Liver (tissue), 8 donors: ENCODE measurements at regions not wholly inside any gene's neighbourhood (a gene's known extent, or its start where the extent isn't known, plus 50 kb on each side); places are given as distances from the start of the nearest gene placed in this dataset.

Experiments
- DNase-seq: peaks from one replicate; pipeline ENCODE4 v3.0.0-alpha.2; 2017; ENCODE audit warnings: low spot score
- H3K27ac ChIP-seq, 2 donors: one replicate each; pipeline ENCODE4 v1.7.0; 2013; ENCODE audit warnings: inconsistent platforms in 2 of 2, low read length in 2 of 2, control low read depth in 1 of 2, low read depth in 1 of 2, mild to moderate bottlenecking in 1 of 2
- H3K27me3 ChIP-seq, 4 donors: one replicate each; pipeline versions ENCODE4 v1.6.1 to v1.7.0; 2013; ENCODE audit warnings: low read length in 3 of 4, inconsistent platforms in 1 of 4, mild to moderate bottlenecking in 1 of 4, moderate library complexity in 1 of 4; ENCODE audit not compliant: control insufficient read depth in 4 of 4, insufficient read depth in 4 of 4
- H3K36me3 ChIP-seq, 4 donors: one replicate each; pipeline versions ENCODE4 v1.6.1 to v1.7.0; 2013; ENCODE audit warnings: low read length in 3 of 4, mild to moderate bottlenecking in 3 of 4, low read depth in 1 of 4, moderate library complexity in 1 of 4; ENCODE audit not compliant: control insufficient read depth in 4 of 4, insufficient read depth in 3 of 4
- H3K4me1 ChIP-seq, 4 donors: one replicate each; pipeline versions ENCODE4 v1.6.1 to v1.7.0; 2013; ENCODE audit warnings: low read length in 3 of 4, mild to moderate bottlenecking in 3 of 4, moderate library complexity in 1 of 4; ENCODE audit not compliant: control insufficient read depth in 4 of 4, insufficient read depth in 4 of 4
- H3K4me3 ChIP-seq, 3 donors: one replicate each; pipeline versions ENCODE4 v1.6.1 to v1.7.0; 2013; ENCODE audit warnings: low read length in 3 of 3, control low read depth in 1 of 3, low read depth in 1 of 3, mild to moderate bottlenecking in 1 of 3
- H3K9ac ChIP-seq, 2 donors: one replicate each; pipeline ENCODE4 v1.7.0; 2013; ENCODE audit warnings: low read length in 2 of 2, mild to moderate bottlenecking in 2 of 2, moderate library complexity in 2 of 2, control low read depth in 1 of 2, low read depth in 1 of 2
- H3K9me3 ChIP-seq, 4 donors: one replicate each; pipeline versions ENCODE4 v1.6.1 to v1.7.0; 2013; ENCODE audit warnings: low read length in 3 of 4; ENCODE audit not compliant: control insufficient read depth in 4 of 4
- ATF3 ChIP-seq: IDR thresholded peaks from 2 replicates; pipeline ENCODE4 v1.6.1; 2016; ENCODE audit warnings: antibody characterized with exemption
- CTCF ChIP-seq: fragments of 150-350 bp; IDR thresholded peaks from 2 replicates; pipeline ENCODE4 v1.5.1; 2017; ENCODE audit warnings: improper control_type of control experiment, low read depth, low read length; ENCODE audit not compliant: missing input control
- EGR1 ChIP-seq, 2 donors: IDR thresholded peaks; 2 replicates each; pipeline ENCODE4 v1.6.1; 2016 to 2018; ENCODE audit warnings: antibody characterized with exemption in 2 of 2, low read depth in 2 of 2
- FOXA1 ChIP-seq: IDR thresholded peaks from 2 replicates; pipeline ENCODE4 v1.6.1; 2016; ENCODE audit warnings: antibody characterized with exemption
- FOXA2 ChIP-seq: IDR thresholded peaks from 2 replicates; pipeline ENCODE4 v1.6.1; 2016; ENCODE audit warnings: antibody characterized with exemption
- GABPA ChIP-seq, 2 donors: IDR thresholded peaks in 1 of 2; conservative IDR thresholded peaks in 1 of 2; 2 replicates each; pipeline ENCODE4 v1.6.1; 2016; ENCODE audit warnings: antibody characterized with exemption in 2 of 2, mild to moderate bottlenecking in 1 of 2, moderate library complexity in 1 of 2
- HNF4A ChIP-seq, 2 donors: conservative IDR thresholded peaks; 2 replicates each; pipeline ENCODE4 v1.6.1; 2016; ENCODE audit warnings: antibody characterized with exemption in 2 of 2, mild to moderate bottlenecking in 2 of 2
- HNF4G ChIP-seq: IDR thresholded peaks from 2 replicates; pipeline ENCODE4 v1.6.1; 2016; ENCODE audit warnings: antibody characterized with exemption
- JUND ChIP-seq, 2 donors: IDR thresholded peaks; 2 replicates each; pipeline ENCODE4 v1.6.1; 2016; ENCODE audit warnings: antibody characterized with exemption in 2 of 2
- MAX ChIP-seq: IDR thresholded peaks from 2 replicates; pipeline ENCODE4 v1.6.1; 2016; ENCODE audit warnings: antibody characterized with exemption
- NR2F2 ChIP-seq: IDR thresholded peaks from 2 replicates; pipeline ENCODE4 v1.6.1; 2016; ENCODE audit warnings: antibody characterized with exemption
- RAD21 ChIP-seq, 2 donors: IDR thresholded peaks; 2 replicates each; pipeline ENCODE4 v1.6.1; 2016; ENCODE audit warnings: antibody characterized with exemption in 2 of 2, mild to moderate bottlenecking in 2 of 2
- REST ChIP-seq: IDR thresholded peaks from 2 replicates; pipeline ENCODE4 v1.6.1; 2016; ENCODE audit warnings: antibody characterized with exemption, mild to moderate bottlenecking
- RXRA ChIP-seq, 2 donors: IDR thresholded peaks; 2 replicates each; pipeline ENCODE4 v1.6.1; 2017 to 2018; ENCODE audit warnings: antibody characterized with exemption in 2 of 2, mild to moderate bottlenecking in 1 of 2
- SP1 ChIP-seq: IDR thresholded peaks from 2 replicates; pipeline ENCODE4 v1.6.1; 2018; ENCODE audit warnings: antibody characterized with exemption, mild to moderate bottlenecking
- TAF1 ChIP-seq: conservative IDR thresholded peaks from 2 replicates; pipeline ENCODE4 v1.6.1; 2016; ENCODE audit warnings: antibody characterized with exemption, mild to moderate bottlenecking
- YY1 ChIP-seq: IDR thresholded peaks from 2 replicates; pipeline ENCODE4 v1.6.1; 2016; ENCODE audit warnings: antibody characterized with exemption, mild to moderate bottlenecking
- ZBTB33 ChIP-seq: IDR thresholded peaks from 2 replicates; pipeline ENCODE4 v1.6.1; 2016; ENCODE audit warnings: antibody characterized with exemption
- WGBS: extraction: QIAGEN DNeasy Blood & Tissue Kit; methylation state at CpG from one replicate; pipeline ENCODE4 v1.1.7; 2013; 5-methylcytosine and 5-hydroxymethylcytosine counted together
- donor health status: healthy.
- donor health status: healthy.
- donor health status: healthy.
- donor health status: healthy.
- donor health status: healthy.

- Histone ChIP-seq H3K27me3 (no peaks in the 10 kb centered on the region), H3K27ac (no peak overlapping the region), H3K4me1 (no peaks in the 10 kb centered on the region), H3K9me3 (no peaks in the 10 kb centered on the region), H3K36me3 (no peaks in the 10 kb centered on the region), H3K9ac (no peak overlapping the region), H3K4me3 (no peak overlapping the region)
- no peak for TF ChIP-seq ZBTB33
- no peak for TF ChIP-seq GABPA (IDR thresholded peaks at IDR 0.05 in 1 of 2, conservative IDR thresholded peaks at IDR 0.05 in 1 of 2)
- no peak for TF ChIP-seq FOXA1
- TF ChIP-seq HNF4A (conservative IDR thresholded peaks at IDR 0.05): no peak
- no peak for TF ChIP-seq RXRA (IDR thresholded peaks at IDR 0.05)
- no peak for TF ChIP-seq HNF4G
- TF ChIP-seq MAX: no peak
- no peak for TF ChIP-seq EGR1 (IDR thresholded peaks at IDR 0.05; ENCODE audit: low read depth in 2 of 2)
- TF ChIP-seq YY1: no peak
- no peak for TF ChIP-seq SP1
- TF ChIP-seq REST: no peak
- TF ChIP-seq ATF3: no peak
- no peak for TF ChIP-seq TAF1
- TF ChIP-seq NR2F2: no peak
- no peak for TF ChIP-seq CTCF
- no peak for TF ChIP-seq FOXA2
- TF ChIP-seq JUND (IDR thresholded peaks at IDR 0.05): no peak
- no peak for TF ChIP-seq RAD21 (IDR thresholded peaks at IDR 0.05)
- no peak for DNase-seq
- WGBS: 78% methylated on average over 4 of the region's 4 CpGs
Observed at GRCh38 chr16:82384017-82384416, 214.0 kb upstream of the MPHOSPH6 start.

- H3K9ac ChIP-seq: no peak overlapping the region
- 54% methylated on average over 4 of the region's 4 CpGs for WGBS
- H3K36me3 ChIP-seq: no peaks in the 10 kb centered on the region
- DNase-seq: no peak
- H3K4me1 ChIP-seq: no peaks in the 10 kb centered on the region
- no peaks in the 10 kb centered on the region for H3K9me3 ChIP-seq
- no peak overlapping the region for H3K4me3 ChIP-seq
- no peaks in the 10 kb centered on the region for H3K27me3 ChIP-seq
- no peak overlapping the region for H3K27ac ChIP-seq
- no peak for TF ChIP-seq JUND (IDR thresholded peaks at IDR 0.05)
- TF ChIP-seq SP1: no peak
- TF ChIP-seq RAD21 (IDR thresholded peaks at IDR 0.05): no peak
- TF ChIP-seq FOXA2: no peak
- no peak for TF ChIP-seq MAX
- no peak for TF ChIP-seq ATF3
- no peak for TF ChIP-seq NR2F2
- no peak for TF ChIP-seq RXRA (IDR thresholded peaks at IDR 0.05)
- no peak for TF ChIP-seq HNF4A (conservative IDR thresholded peaks at IDR 0.05)
- TF ChIP-seq YY1: no peak
- no peak for TF ChIP-seq TAF1
- no peak for TF ChIP-seq GABPA (IDR thresholded peaks at IDR 0.05 in 1 of 2, conservative IDR thresholded peaks at IDR 0.05 in 1 of 2)
- no peak for TF ChIP-seq CTCF
Observed at GRCh38 chr16:82382521-82382920, 212.5 kb upstream of the MPHOSPH6 start.
